Smooth muscle cell (in vitro differentiated cells): ENCODE measurements at regions not wholly inside any gene's neighbourhood (a gene's known extent, or its start where the extent isn't known, plus 50 kb on each side); places are given as distances from the start of the nearest gene placed in this dataset.

Experiments
- DNase-seq: peaks from one replicate; lab custom pipeline; 2025; ENCODE audit not compliant: unreplicated experiment; lab: John Stamatoyannopoulos, UW
- H2AFZ ChIP-seq: fragments of 200-600 bp; sonication (generic); 2 replicates; pipeline ENCODE4 v1.6.0; 2016; ENCODE audit warnings: antibody characterized with exemption, low read depth, mild to moderate bottlenecking
- H3F3A ChIP-seq: fragments of 200-600 bp; sonication (generic); 2 replicates; pipeline ENCODE4 v1.6.0; 2017; ENCODE audit warnings: antibody characterized with exemption, low read depth
- H3K27ac ChIP-seq: fragments of 200-600 bp; sonication (generic); 2 replicates; pipeline ENCODE4 v1.5.1; 2016; ENCODE audit warnings: low read depth, mild to moderate bottlenecking
- H3K27me3 ChIP-seq: fragments of 200-600 bp; sonication (generic); 2 replicates; pipeline ENCODE4 v1.6.1; 2016; ENCODE audit warnings: low read depth, mild to moderate bottlenecking
- H3K36me3 ChIP-seq: fragments of 200-600 bp; sonication (generic); 2 replicates; pipeline ENCODE4 v1.5.1; 2016; ENCODE audit warnings: low read depth
- H3K4me1 ChIP-seq: fragments of 200-600 bp; sonication (generic); 2 replicates; pipeline ENCODE4 v1.5.1; 2016; ENCODE audit warnings: low read depth
- H3K4me2 ChIP-seq: fragments of 200-600 bp; sonication (generic); 2 replicates; pipeline ENCODE4 v1.6.0; 2016; ENCODE audit warnings: mild to moderate bottlenecking
- H3K4me3 ChIP-seq: fragments of 200-600 bp; sonication (generic); 2 replicates; pipeline ENCODE4 v1.5.1; 2016; ENCODE audit warnings: mild to moderate bottlenecking
- H3K79me2 ChIP-seq: fragments of 200-600 bp; sonication (generic); 2 replicates; pipeline ENCODE4 v1.6.0; 2016; ENCODE audit warnings: low read depth, mild to moderate bottlenecking
- H3K9ac ChIP-seq: fragments of 200-600 bp; sonication (generic); 2 replicates; pipeline ENCODE4 v1.6.0; 2016; ENCODE audit warnings: low read depth
- H3K9me3 ChIP-seq: fragments of 200-600 bp; sonication (generic); replicated peaks from 2 replicates; pipeline ENCODE4 v1.5.1; 2016; ENCODE audit warnings: low read depth
- H4K20me1 ChIP-seq: fragments of 200-600 bp; sonication (generic); 2 replicates; pipeline ENCODE4 v1.6.0; 2016; ENCODE audit warnings: low read depth
- WGBS: methylation state at CpG from one replicate; pipeline ENCODE4 v1.1.7; 2016; ENCODE audit warnings: low lambda C conversion rate; 5-methylcytosine and 5-hydroxymethylcytosine counted together
- TF ChIP-seq, protein P1 (sequence below): fragments of 200-600 bp; sonication (generic); IDR thresholded peaks from 2 replicates; pipeline ENCODE4 v1.5.1; 2017; ENCODE audit warnings: borderline replicate concordance, mild to moderate bottlenecking, antibody characterized with exemption; ENCODE audit not compliant: insufficient read depth, poor library complexity, severe bottlenecking

DNA sequence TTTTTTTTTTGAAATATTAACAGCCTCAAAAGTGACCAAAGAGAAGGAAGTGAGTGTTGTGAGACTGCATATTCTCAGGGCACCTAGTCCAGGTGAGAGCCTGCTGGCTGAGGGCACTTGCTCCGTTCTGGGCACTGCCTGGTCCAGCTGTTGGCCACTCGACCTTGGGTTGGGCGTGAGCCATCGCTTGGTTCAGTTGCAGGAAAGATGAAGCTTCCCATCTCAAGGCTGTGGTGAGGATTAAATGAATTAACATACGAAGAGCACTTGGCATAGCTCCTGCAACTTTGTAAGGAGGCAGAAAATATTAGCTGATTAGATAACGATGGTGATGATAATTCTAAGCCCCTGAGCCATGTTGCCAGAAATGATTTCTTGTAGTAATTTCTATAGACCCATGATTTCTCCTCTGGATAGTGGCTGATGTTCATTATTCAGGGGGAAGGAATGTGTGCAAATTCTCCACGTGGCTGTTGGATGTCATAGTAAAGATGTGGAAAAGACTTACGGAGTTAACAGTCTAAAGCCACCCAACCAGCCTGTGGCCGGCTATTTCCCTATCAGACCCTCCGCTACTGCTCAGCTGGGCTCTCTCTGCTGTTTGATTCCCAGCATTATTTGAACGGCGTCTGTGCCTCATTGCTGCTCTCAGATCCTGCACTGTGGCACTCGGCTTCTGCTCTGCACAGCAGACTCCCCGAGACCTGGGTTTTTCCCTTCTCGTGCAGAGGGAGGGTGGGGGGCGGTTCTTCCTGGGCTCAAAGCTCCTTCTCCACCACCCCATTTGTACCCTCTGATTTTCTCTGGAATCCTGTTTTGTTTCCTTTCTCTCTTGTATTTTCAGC lies 221.1 kb downstream of the GALR1 start:
- Histone ChIP-seq H3F3A (no peaks in the 10 kb centered on the region), H3K4me2 (peak overlapping the region; percentile 77), H3K4me3 (peak overlapping the region; percentile 15), H3K4me1 (peaks cover 10% of the 10 kb centered on the region), H3K9ac (no peak overlapping the region), H3K27ac (no peak overlapping the region), H3K9me3 (no peaks in the 10 kb centered on the region), H4K20me1 (no peaks in the 10 kb centered on the region), H2AFZ (no peak overlapping the region), H3K27me3 (no peaks in the 10 kb centered on the region), H3K79me2 (no peaks in the 10 kb centered on the region), H3K36me3 (no peaks in the 10 kb centered on the region)
- 41% methylated on average over 16 of the region's 16 CpGs for WGBS
- DNase-seq, result no peak
- TF ChIP-seq, protein P1, sequence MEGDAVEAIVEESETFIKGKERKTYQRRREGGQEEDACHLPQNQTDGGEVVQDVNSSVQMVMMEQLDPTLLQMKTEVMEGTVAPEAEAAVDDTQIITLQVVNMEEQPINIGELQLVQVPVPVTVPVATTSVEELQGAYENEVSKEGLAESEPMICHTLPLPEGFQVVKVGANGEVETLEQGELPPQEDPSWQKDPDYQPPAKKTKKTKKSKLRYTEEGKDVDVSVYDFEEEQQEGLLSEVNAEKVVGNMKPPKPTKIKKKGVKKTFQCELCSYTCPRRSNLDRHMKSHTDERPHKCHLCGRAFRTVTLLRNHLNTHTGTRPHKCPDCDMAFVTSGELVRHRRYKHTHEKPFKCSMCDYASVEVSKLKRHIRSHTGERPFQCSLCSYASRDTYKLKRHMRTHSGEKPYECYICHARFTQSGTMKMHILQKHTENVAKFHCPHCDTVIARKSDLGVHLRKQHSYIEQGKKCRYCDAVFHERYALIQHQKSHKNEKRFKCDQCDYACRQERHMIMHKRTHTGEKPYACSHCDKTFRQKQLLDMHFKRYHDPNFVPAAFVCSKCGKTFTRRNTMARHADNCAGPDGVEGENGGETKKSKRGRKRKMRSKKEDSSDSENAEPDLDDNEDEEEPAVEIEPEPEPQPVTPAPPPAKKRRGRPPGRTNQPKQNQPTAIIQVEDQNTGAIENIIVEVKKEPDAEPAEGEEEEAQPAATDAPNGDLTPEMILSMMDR, result no peak

DNA sequence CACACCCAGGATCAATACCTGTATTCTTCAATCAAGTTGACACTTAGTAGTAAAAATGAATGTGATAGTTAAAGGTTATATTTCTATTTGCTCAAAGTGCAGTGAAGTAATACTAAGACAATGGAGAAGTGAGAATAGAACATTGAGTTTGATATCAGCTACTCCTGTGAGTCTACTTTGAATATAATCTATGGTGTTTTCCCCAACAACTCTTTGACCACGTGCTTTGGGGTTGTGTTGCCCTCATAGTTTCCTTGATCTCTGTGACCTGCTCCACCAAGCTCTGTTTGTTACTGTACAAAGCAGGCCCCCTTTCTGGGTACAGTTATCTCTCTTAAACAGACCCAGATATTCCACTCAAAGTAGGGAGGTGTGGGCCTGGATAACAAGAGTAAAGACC lies 222.9 kb downstream of the GALR1 start:
- no peak overlapping the region for H2AFZ ChIP-seq
- H3K27ac ChIP-seq, result no peak overlapping the region
- TF ChIP-seq, protein P1, result no peak
- 85% methylated on average over 1 of the region's 1 CpG for WGBS
- no peaks in the 10 kb centered on the region for H3K27me3 ChIP-seq
- no peaks in the 10 kb centered on the region for H3K36me3 ChIP-seq
- no peak overlapping the region for H3K4me2 ChIP-seq
- H3F3A ChIP-seq, result no peaks in the 10 kb centered on the region
- H4K20me1 ChIP-seq, result no peaks in the 10 kb centered on the region
- no peak overlapping the region for H3K9ac ChIP-seq
- no peaks in the 10 kb centered on the region for H3K79me2 ChIP-seq
- H3K4me3 ChIP-seq, result no peak overlapping the region
- H3K4me1 ChIP-seq, result peaks cover 10% of the 10 kb centered on the region
- no peak for DNase-seq
- no peaks in the 10 kb centered on the region for H3K9me3 ChIP-seq

DNA sequence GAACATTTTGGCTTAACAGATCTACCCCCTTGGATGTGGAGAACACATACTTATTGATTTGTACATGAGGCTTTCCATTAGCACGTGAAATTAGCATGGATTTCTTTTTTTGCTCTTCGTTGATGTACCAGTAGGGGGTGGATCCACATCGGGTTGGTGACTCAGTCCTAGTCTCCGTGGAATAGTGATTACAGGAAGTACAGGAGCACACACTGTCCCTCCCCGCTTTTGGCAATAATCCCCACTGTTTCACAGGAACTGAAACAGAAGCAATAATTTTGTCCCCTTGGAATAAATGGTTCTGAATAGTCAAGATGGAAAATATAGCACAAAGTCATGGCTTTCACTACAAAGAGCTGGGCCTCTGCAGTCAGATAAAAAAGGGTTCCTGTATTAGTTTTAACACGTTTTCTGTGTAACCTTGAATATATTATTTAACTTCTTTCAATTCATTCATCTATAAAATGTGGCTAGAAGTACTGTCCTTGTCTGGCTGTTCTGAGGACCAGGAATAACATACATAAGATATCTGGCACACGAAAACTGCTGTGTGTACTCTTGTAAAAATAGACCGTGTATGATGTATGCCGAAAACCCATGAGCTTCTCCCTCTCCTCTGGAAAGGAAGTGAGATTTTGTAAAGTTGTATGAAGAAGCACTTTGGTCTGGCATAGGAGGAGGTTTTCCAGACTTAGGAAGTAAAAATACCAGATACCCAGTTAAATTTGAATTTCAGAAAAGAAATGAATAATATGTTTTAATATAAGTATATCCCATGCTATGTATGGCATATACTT lies 229.2 kb downstream of the GALR1 start:
- Histone ChIP-seq H3K9me3 (no peaks in the 10 kb centered on the region), H3K27me3 (no peaks in the 10 kb centered on the region), H3K27ac (no peak overlapping the region), H3K4me2 (no peak overlapping the region), H3F3A (no peaks in the 10 kb centered on the region), H3K4me1 (no peaks in the 10 kb centered on the region), H2AFZ (no peak overlapping the region), H3K9ac (no peak overlapping the region), H3K79me2 (no peaks in the 10 kb centered on the region), H3K36me3 (no peaks in the 10 kb centered on the region), H3K4me3 (no peak overlapping the region), H4K20me1 (no peaks in the 10 kb centered on the region)
- WGBS, result 53% methylated on average over 9 of the region's 9 CpGs
- TF ChIP-seq, protein P1, result no peak
- no peak for DNase-seq
